GM21360 (cell line): ENCODE measurements at regions not wholly inside any gene's neighbourhood (a gene's known extent, or its start where the extent isn't known, plus 50 kb on each side); places are given as distances from the start of the nearest gene placed in this dataset.
A peak's percentile ranks its signal among the peaks of the same experiment; 100 is the strongest.

Source experiments
- ATAC-seq: cut with Tn5 transposase; IDR thresholded peaks from one replicate; pipeline ENCODE4 v1.9.1; 2021; ENCODE audit warnings: mild to moderate bottlenecking, moderate library complexity; ENCODE audit not compliant: unreplicated experiment

- no peak for ATAC-seq
Observed at GRCh38 chr5:126192226-126192625, 231.0 kb upstream of the GRAMD2B start.

DNA sequence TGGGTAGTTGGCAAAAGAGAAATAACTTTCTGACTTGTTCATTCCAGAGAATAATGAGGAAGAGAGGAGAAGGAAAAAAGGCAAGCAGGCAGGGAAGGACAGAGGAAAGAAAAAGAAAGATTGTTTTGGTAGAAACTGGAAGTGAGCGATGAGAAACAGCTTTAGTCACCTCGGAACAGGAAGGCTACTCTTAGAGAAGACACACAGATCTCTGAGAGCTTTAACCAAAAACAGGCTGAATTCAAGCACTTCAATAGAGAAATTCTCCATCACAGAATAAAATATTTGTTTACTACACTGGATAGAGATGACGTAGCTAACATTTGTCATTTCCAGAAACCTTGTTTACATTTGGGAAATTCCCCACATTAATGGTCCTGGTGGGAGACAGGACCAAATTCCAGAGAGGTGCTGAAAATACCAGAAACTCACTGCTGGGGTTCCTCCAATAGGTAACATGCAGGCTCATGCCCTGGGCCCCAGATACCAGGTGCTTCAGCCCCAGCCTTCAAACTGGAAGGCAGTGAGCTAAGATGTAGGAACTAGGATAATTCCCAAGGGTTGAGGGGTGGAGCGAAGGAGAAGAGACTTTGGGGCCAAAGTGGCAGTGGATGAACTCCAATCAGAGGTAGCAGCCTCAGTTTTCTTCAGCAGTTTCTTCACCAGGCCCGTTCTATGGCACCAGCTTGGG, 227.7 kb upstream of the GRAMD2B start:
- no peak for ATAC-seq

DNA sequence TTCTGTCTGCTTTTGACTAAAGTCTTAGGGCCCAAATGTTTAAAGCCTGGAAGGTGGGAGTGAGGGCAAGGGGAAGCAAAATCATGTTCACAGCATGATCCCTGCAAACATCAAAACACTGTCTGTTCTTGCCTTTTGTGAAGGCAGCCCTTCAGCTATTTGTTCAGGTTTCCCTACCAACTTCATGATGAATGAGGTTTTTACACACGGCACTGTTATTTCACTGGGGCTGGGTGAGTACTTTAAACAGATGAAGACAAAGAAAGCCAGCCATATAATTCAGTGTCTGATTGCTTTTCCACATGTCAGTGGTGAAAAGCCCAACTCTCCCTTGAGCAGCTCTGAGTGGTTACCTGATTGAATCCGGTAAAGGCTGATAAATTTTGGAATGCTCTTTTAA, 224.7 kb upstream of the GRAMD2B start:
- no peak for ATAC-seq

DNA sequence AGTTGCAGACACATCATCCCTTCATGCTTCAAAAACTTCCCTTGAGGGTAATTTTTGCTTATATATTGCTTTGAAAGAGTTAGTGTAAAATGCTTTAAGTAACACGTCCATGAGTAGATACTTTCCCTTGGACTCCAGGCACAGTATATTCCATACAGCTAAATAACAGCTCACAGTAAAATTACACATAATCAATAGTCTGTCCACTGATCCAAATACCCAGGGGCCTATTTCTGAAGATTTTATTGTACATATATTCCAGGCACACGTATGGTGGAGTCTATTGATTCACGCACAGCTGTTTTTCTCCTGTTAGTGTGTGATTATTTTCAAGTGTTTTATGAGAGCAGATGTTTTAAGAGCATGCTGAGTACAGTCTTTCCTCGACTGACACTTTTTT, 223.7 kb upstream of the GRAMD2B start:
- no peak for ATAC-seq

DNA sequence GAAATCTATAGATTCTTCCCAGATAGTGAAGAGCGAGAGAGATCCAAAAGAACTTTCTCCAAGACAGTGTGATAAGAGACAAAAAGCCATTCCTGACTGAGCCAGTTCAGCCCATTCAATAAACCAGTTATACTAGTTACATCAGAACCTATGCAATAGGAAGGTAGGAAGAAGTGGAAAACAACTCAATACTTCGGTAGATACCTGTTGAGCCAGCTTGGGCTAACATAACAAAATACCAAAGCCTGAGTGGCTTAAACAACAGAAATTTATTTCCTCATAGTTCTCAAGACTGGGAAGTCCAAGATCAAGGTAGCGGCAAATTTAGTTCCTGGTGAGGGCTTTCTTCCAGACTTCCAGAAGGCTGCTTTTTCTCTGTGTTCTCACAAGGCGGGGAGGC, 214.5 kb upstream of the GRAMD2B start:
- no peak for ATAC-seq

GRCh38 chr5:126210955-126211354, 212.3 kb upstream of the GRAMD2B start:
- ATAC-seq, result no peak

DNA sequence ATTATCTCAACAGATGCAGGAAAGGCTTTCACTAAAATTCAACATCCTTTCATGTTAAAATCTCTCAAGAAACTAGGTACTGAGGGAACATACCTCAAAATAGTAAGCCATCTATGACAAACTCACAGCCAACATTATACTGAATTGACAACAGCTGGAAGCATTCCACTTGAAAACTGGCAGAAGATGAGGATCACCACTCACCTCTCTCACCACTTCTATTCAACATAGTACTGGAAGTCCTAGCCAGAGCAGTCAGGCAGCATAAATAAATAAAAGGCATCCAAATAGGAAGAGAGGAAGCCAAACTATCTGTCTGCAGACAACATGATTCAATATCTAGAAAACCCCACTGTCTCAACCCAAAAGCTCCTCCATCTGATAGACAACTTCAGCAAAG, 203.6 kb upstream of the GRAMD2B start:
- no peak for ATAC-seq

GRCh38 chr5:126220725-126221124, 202.5 kb upstream of the GRAMD2B start:
- ATAC-seq, result no peak

- ATAC-seq, result no peak
Observed at GRCh38 chr5:126228934-126229333, 194.3 kb upstream of the GRAMD2B start.

GRCh38 chr5:126233256-126233655, 190.0 kb upstream of the GRAMD2B start:
- ATAC-seq, result no peak

- ATAC-seq, result peak; percentile 84
Observed at GRCh38 chr5:126234563-126235195, 188.5 kb upstream of the GRAMD2B start.

DNA sequence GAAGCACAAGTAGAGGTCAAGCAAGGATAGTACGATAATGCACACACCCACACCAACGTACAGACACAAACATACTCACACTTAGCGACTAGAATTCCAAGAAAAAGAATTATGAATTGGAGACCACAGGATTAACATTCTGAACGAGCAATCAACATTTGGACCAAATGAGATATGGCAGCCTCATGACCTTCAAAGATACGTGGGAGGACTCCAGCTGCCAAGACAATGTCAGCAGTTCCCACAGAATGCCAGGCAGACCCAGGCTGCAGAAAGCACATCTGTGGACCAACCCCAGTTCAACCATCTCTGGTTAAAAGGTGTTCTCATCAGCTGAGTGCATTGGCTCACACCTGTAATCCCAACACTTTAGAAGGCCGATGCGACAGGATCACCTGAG, 187.6 kb upstream of the GRAMD2B start:
- ATAC-seq, result no peak

- ATAC-seq, result no peak
Observed at GRCh38 chr5:126236994-126237393, 186.2 kb upstream of the GRAMD2B start.

GRCh38 chr5:126248611-126249010, 174.6 kb upstream of the GRAMD2B start:
- ATAC-seq, result no peak

DNA sequence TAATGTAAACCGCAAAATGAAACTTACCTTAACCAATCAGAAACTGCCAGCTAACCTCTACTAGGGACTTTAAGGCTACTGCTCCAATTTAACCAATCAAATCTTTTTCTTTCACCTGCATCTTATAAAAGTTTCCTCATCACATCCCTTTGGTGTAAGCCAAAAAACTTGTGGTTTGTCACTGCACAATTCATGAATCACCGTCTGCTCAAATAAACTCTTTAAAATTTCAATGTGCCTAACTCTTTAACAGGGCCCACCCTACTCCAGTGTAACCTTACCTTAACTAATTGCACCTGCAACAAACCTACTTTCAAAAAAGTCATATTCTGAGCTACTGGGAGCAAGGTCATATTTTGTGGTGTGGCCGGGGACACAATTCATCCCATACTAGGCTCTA, 172.2 kb upstream of the GRAMD2B start:
- no peak for ATAC-seq

GRCh38 chr5:126253406-126253805, 169.8 kb upstream of the GRAMD2B start:
- no peak for ATAC-seq

DNA sequence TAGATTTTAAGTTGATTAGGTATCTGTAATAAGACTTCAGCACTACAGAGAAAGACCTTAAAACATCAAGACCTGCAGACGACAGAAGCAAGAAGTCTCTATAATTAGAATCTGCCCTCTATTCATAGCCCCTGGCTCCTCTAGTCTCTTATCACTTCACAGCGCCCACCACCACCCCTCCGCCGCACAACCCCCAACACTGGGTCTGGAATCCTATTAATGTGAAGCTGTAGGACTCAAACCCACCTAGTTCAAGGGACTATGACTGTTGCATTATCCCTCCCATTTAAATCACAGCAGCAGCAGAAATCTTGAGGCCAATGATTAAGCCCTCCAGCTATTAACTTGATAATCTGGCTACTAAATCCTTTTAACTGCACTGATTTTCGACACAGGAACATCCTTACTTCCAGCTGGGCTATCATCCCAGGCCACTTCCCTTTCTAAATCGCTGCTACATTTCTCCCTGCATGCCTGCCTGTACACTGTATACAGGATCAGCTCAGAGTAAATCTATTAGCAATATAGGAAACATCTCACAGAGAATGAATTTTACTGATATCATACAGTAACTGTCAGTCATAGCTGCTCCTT, 159.5 kb upstream of the GRAMD2B start:
- no peak for ATAC-seq

DNA sequence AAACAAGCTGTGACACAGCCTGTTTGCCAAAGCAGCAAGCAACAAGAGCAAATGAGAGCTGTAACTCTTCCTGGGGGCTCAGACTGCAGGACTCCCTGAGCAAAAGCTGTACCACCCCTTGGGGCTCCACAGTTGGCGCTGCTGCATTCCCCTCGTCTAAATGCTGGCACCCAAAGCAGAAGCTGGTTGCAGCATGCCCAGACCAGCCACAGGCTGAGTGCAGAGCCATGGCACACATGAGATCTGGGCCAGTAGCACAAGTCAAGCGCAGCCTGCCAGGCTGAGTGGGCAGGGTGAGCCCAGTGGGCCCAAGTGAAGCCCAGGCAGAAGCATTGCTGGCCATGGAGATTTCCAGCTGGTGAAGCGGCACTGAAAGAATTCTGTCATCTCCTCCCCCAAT, 157.3 kb upstream of the GRAMD2B start:
- ATAC-seq, result no peak

GRCh38 chr5:126267438-126267837, 155.8 kb upstream of the GRAMD2B start:
- ATAC-seq, result no peak

GRCh38 chr5:126268697-126269315, 154.4 kb upstream of the GRAMD2B start:
- no peak for ATAC-seq

GRCh38 chr5:126269511-126269910, 153.7 kb upstream of the GRAMD2B start:
- ATAC-seq, result no peak

GRCh38 chr5:126271141-126271540, 152.1 kb upstream of the GRAMD2B start:
- no peak for ATAC-seq
